ENCODE measurements at regions not wholly inside any gene's neighbourhood (a gene's known extent, or its start where the extent isn't known, plus 50 kb on each side); places are given as distances from the start of the nearest gene placed in this dataset.

GRCh38 chr4:58665649-58666048, 1555.5 kb upstream of the IGFBP7 start:
- H3K27ac ChIP-seq (ENCODE audit: low read depth in 1 of 2, low read length in 1 of 2): no peak overlapping the region

GRCh38 chr4:58658701-58659100, 1548.5 kb upstream of the IGFBP7 start:
- Histone ChIP-seq H3K9me3 (ENCODE audit: control insufficient read depth in 4 of 4, insufficient read depth in 3 of 4, low read length in 3 of 4) (no peaks in the 10 kb centered on the region), H3K27me3 (ENCODE audit: control insufficient read depth in 3 of 3, insufficient read depth in 3 of 3, low read length in 2 of 3) (no peaks in the 10 kb centered on the region), H3K4me3 (no peak overlapping the region), H3K27ac (ENCODE audit: low read depth in 1 of 2, low read length in 1 of 2) (no peak overlapping the region), H3K9ac (ENCODE audit: insufficient read depth in 1 of 2, low read length in 2 of 2) (no peak overlapping the region), H3K4me1 (ENCODE audit: control insufficient read depth in 5 of 5, insufficient read depth in 5 of 5, low read length in 5 of 5) (no peaks in the 10 kb centered on the region), H3K36me3 (ENCODE audit: control insufficient read depth in 4 of 4, insufficient read depth in 4 of 4, low read length in 4 of 4) (no peaks in the 10 kb centered on the region)
- TF ChIP-seq, protein P1, sequence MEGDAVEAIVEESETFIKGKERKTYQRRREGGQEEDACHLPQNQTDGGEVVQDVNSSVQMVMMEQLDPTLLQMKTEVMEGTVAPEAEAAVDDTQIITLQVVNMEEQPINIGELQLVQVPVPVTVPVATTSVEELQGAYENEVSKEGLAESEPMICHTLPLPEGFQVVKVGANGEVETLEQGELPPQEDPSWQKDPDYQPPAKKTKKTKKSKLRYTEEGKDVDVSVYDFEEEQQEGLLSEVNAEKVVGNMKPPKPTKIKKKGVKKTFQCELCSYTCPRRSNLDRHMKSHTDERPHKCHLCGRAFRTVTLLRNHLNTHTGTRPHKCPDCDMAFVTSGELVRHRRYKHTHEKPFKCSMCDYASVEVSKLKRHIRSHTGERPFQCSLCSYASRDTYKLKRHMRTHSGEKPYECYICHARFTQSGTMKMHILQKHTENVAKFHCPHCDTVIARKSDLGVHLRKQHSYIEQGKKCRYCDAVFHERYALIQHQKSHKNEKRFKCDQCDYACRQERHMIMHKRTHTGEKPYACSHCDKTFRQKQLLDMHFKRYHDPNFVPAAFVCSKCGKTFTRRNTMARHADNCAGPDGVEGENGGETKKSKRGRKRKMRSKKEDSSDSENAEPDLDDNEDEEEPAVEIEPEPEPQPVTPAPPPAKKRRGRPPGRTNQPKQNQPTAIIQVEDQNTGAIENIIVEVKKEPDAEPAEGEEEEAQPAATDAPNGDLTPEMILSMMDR (IDR thresholded peaks at IDR 0.05; ENCODE audit: control extremely low read depth, extremely low read depth): no peak
- no peak for ATAC-seq (ENCODE audit: insufficient read depth, low FRiP score)
- peak in 1 of 3 donors; percentile 1 for DNase-seq
- WGBS, 2 donors: 79 to 82% methylated on average over 2 of the region's 2 CpGs

More at GRCh38 chr4:58665649-58666048, 1555.5 kb upstream of the IGFBP7 start:
- ATAC-seq (ENCODE audit: insufficient read depth, low FRiP score) (no peak), DNase-seq (no peak)
- H3K9me3 ChIP-seq (ENCODE audit: control insufficient read depth in 4 of 4, insufficient read depth in 3 of 4, low read length in 3 of 4): no peaks in the 10 kb centered on the region
- no peaks in the 10 kb centered on the region for H3K27me3 ChIP-seq (ENCODE audit: control insufficient read depth in 3 of 3, insufficient read depth in 3 of 3, low read length in 2 of 3)
- TF ChIP-seq, protein P1 (IDR thresholded peaks at IDR 0.05; ENCODE audit: control extremely low read depth, extremely low read depth): no peak
- H3K4me1 ChIP-seq (ENCODE audit: control insufficient read depth in 5 of 5, insufficient read depth in 5 of 5, low read length in 5 of 5): no peaks in the 10 kb centered on the region
- no peaks in the 10 kb centered on the region for H3K36me3 ChIP-seq (ENCODE audit: control insufficient read depth in 4 of 4, insufficient read depth in 4 of 4, low read length in 4 of 4)
- no peak overlapping the region for H3K4me3 ChIP-seq
- H3K9ac ChIP-seq (ENCODE audit: insufficient read depth in 1 of 2, low read length in 2 of 2): no peak overlapping the region
- WGBS, 2 donors: 74 to 79% methylated on average over 3 of the region's 3 CpGs

DNA sequence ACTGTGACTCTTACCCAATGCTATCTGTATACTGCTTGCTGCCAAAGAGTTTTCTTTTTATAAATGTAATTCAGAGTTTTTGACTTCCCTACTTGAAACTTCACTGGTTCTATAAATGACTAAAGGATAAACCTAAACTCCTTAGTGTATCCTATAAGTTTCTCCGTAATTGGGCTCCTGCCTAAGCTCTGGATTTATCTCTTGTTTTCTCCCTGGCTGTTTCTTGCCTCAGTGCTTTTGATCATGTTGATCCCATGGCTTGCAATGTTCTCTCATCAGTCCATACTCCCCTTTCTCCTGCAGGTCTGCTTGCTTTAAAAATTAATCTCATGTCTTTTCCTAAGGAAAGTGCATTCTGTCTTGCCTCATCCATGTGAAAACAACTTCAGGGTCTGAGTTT, 1543.1 kb upstream of the IGFBP7 start:
- DNase-seq (no peak), ATAC-seq (ENCODE audit: insufficient read depth, low FRiP score) (no peak)
- no peaks in the 10 kb centered on the region for H3K4me1 ChIP-seq (ENCODE audit: control insufficient read depth in 5 of 5, insufficient read depth in 5 of 5, low read length in 5 of 5)
- H3K27ac ChIP-seq (ENCODE audit: low read depth in 1 of 2, low read length in 1 of 2): no peak overlapping the region
- H3K4me3 ChIP-seq: no peak overlapping the region
- WGBS, 2 donors: 81 to 85% methylated on average over 1 of the region's 1 CpG
- H3K9me3 ChIP-seq (ENCODE audit: control insufficient read depth in 4 of 4, insufficient read depth in 3 of 4, low read length in 3 of 4): no peaks in the 10 kb centered on the region
- no peaks in the 10 kb centered on the region for H3K27me3 ChIP-seq (ENCODE audit: control insufficient read depth in 3 of 3, insufficient read depth in 3 of 3, low read length in 2 of 3)
- TF ChIP-seq, protein P1 (IDR thresholded peaks at IDR 0.05; ENCODE audit: control extremely low read depth, extremely low read depth): no peak
- H3K36me3 ChIP-seq (ENCODE audit: control insufficient read depth in 4 of 4, insufficient read depth in 4 of 4, low read length in 4 of 4): no peaks in the 10 kb centered on the region
- H3K9ac ChIP-seq (ENCODE audit: insufficient read depth in 1 of 2, low read length in 2 of 2): no peak overlapping the region

DNA sequence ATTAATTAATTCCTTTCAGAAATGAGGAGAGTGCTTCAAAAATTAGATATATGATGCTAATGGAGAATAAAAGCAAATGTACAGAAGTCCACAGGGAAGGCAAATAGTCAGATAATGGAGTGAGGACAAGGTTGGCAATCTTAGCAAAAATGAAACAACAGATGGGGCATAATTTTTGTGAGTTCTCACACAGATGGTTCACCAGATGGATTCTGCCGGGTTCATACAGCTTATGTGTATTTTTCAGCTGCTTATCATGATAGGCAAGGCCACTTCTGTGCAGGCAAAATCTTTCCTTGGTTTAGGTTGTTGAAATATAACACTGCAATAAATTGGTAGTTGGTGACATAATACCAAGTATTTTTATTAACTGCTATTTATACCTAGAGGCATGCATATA, 1539.0 kb upstream of the IGFBP7 start:
- DNase-seq (no peak), ATAC-seq (ENCODE audit: insufficient read depth, low FRiP score) (no peak)
- TF ChIP-seq, protein P1 (IDR thresholded peaks at IDR 0.05; ENCODE audit: control extremely low read depth, extremely low read depth): no peak
- Histone ChIP-seq H3K4me1 (ENCODE audit: control insufficient read depth in 5 of 5, insufficient read depth in 5 of 5, low read length in 5 of 5) (no peaks in the 10 kb centered on the region), H3K9ac (ENCODE audit: insufficient read depth in 1 of 2, low read length in 2 of 2) (no peak overlapping the region), H3K9me3 (ENCODE audit: control insufficient read depth in 4 of 4, insufficient read depth in 3 of 4, low read length in 3 of 4) (no peaks in the 10 kb centered on the region), H3K36me3 (ENCODE audit: control insufficient read depth in 4 of 4, insufficient read depth in 4 of 4, low read length in 4 of 4) (no peaks in the 10 kb centered on the region), H3K4me3 (no peak overlapping the region), H3K27ac (ENCODE audit: low read depth in 1 of 2, low read length in 1 of 2) (no peak overlapping the region), H3K27me3 (ENCODE audit: control insufficient read depth in 3 of 3, insufficient read depth in 3 of 3, low read length in 2 of 3) (no peaks in the 10 kb centered on the region)
- 73 to 85% methylated on average over 1 of the region's 1 CpG for WGBS, 2 donors
